ENCODE measurements at regions not wholly inside any gene's neighbourhood (a gene's known extent, or its start where the extent isn't known, plus 50 kb on each side); places are given as distances from the start of the nearest gene placed in this dataset.
"Not testable (repeated sequence)": the region's sequence is repeated elsewhere in the genome, so short reads cannot be mapped to it uniquely, and the experiment has no call there.

DNA sequence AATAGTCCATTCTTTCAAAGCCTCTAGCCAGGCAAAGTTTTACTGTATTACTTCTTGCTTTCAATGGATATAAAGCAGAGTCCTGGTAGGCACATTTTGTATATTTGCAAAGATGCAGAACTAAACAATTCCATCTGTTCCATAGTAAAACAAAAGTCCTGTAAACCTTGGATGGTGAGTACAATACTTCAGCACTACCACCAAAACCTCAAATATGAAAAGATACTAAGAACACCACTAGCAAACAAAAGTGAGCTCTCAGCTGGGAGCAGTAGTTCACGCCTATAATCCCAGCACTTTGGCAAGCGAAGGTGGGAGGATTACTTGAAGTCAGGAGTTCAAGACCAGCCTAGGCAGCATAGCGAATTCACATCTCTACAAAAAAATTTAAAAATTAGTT, 195.0 kb downstream of the MSX2 start:
- Histone ChIP-seq H3K4me1 (ENCODE audit: insufficient read depth, low read length) (peaks cover 11% of the 10 kb centered on the region), H3K9ac (ENCODE audit: low read depth, low read length) (no peak overlapping the region), H3K9me3 (ENCODE audit: control insufficient read depth, insufficient read depth, low read length) (no peaks in the 10 kb centered on the region), H3K36me3 (ENCODE audit: insufficient read depth, low read length) (no peaks in the 10 kb centered on the region)

DNA sequence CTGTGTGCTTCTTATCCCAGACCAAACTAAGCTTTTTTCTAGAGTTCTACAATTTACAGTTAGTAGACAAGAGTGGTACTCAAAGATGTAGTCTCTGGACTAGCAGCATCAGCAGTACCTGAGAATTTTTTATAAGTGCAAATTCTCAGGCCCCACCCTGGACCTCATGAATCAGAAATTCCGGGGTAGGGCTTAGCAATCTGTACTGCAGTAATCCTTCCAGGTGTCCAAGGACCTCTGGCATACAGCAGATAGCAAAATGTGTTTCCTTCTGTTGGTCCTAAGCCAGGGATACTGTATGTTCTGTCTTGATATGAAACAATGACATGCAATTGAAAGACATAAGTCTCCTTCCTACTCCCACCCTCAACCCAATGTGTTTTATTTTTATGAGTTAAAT, 194.3 kb downstream of the MSX2 start:
- no peaks in the 10 kb centered on the region for H3K36me3 ChIP-seq (ENCODE audit: insufficient read depth, low read length)
- H3K4me1 ChIP-seq (ENCODE audit: insufficient read depth, low read length): peaks cover 11% of the 10 kb centered on the region
- H3K9me3 ChIP-seq (ENCODE audit: control insufficient read depth, insufficient read depth, low read length): no peaks in the 10 kb centered on the region
- no peak overlapping the region for H3K9ac ChIP-seq (ENCODE audit: low read depth, low read length)

DNA sequence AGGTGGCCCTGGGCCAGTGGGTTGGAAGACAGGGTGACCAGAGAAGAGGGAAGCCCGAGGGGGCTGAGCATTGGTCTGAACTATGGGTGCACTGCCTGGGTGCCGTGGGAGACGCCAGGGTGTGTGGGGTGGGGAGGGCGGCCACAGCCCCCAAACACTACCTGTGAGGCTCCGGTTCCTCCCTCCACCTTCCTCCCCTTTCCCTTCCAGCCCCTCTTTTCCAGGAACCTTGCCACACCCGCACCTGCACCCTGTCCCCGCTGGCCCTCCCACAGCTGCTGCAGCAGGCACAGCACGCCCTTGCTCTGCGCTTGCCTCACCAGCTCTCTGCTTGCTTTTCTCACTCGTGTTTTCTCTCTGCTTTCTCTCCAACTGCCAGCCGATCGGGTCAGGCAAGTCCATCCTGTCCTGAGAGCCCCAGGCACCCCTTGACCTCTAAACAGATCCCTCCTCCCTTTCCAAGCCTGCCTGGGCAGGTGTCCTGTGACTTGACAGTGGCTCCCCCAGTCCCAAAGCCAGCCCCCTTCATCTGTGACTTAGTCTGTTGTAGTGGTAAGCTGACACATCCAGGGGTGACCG, 193.7 kb downstream of the MSX2 start:
- Histone ChIP-seq H3K9me3 (ENCODE audit: control insufficient read depth, insufficient read depth, low read length) (no peaks in the 10 kb centered on the region), H3K36me3 (ENCODE audit: insufficient read depth, low read length) (no peaks in the 10 kb centered on the region), H3K4me1 (ENCODE audit: insufficient read depth, low read length) (peaks cover 11% of the 10 kb centered on the region), H3K9ac (ENCODE audit: low read depth, low read length) (no peak overlapping the region)

DNA sequence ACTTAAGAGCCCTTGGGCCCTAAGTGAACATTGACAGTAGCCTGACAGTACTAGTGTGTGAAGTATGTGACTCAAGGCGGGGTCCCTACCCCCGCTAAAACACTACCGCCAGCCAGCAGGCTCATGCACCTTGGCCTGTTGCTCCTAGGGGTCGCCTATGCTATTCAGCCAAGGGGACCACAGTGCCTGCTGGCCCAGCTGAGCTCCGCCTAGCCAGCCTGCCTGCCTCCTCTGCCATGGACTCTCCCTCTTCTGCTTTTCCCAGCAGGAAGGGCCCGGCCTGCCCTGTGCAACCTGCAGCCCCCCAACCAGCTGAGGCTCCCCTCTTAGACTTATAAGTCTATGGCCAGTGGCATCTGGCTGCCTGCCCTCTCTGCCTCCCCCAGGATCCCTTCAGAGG, 193.1 kb downstream of the MSX2 start:
- peaks cover 11% of the 10 kb centered on the region for H3K4me1 ChIP-seq (ENCODE audit: insufficient read depth, low read length)
- H3K9ac ChIP-seq (ENCODE audit: low read depth, low read length); H3K36me3 ChIP-seq (ENCODE audit: insufficient read depth, low read length); H3K9me3 ChIP-seq (ENCODE audit: control insufficient read depth, insufficient read depth, low read length): not testable (repeated sequence)

DNA sequence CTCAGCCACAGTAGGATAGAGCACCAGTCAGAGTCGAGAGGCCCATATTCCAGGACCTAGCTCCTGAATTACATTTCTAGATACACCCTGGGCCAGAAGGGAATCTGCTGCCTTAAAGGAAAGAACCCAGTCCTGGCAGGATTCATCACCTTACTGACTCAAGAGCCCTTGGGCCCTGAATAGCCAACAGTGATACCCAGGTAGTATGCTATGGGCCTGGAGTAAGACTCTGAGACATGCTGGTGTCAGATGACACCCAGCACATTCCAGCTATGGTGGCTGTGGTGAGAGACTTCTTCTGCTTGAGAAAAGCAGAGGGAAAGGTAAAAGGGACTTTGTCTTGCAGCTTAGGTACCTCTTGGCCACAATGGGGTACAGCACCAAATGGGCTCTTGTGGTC, 192.5 kb downstream of the MSX2 start:
- H3K36me3 ChIP-seq (ENCODE audit: insufficient read depth, low read length); H3K9me3 ChIP-seq (ENCODE audit: control insufficient read depth, insufficient read depth, low read length); H3K9ac ChIP-seq (ENCODE audit: low read depth, low read length): not testable (repeated sequence)
- H3K4me1 ChIP-seq (ENCODE audit: insufficient read depth, low read length): peaks cover 11% of the 10 kb centered on the region

DNA sequence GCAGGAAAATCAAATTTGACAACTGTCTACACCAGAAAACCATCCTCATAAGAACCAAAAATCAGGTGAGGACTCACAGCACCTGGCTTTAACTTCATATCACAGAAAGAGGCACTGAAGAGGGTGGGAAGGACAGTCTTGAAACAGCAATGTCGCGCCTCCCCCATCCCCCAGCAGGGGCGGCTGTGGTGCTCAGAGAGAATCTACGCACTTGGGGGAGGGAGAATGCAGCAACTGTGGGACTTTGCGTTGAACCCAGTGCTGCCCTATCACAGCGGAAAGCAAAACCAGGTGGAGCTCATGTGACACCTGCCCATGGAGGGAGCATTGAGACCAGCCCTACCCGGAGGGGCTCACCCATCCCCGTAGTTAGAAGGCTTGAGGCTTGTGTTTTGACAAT, 191.8 kb downstream of the MSX2 start:
- Histone ChIP-seq H3K4me1 (ENCODE audit: insufficient read depth, low read length) (peaks cover 7% of the 10 kb centered on the region), H3K36me3 (ENCODE audit: insufficient read depth, low read length) (no peaks in the 10 kb centered on the region), H3K9ac (ENCODE audit: low read depth, low read length) (no peak overlapping the region), H3K9me3 (ENCODE audit: control insufficient read depth, insufficient read depth, low read length) (0 out of 2 replicates have a peak, but pooled peaks cover 2% of the 10 kb centered on the region)

DNA sequence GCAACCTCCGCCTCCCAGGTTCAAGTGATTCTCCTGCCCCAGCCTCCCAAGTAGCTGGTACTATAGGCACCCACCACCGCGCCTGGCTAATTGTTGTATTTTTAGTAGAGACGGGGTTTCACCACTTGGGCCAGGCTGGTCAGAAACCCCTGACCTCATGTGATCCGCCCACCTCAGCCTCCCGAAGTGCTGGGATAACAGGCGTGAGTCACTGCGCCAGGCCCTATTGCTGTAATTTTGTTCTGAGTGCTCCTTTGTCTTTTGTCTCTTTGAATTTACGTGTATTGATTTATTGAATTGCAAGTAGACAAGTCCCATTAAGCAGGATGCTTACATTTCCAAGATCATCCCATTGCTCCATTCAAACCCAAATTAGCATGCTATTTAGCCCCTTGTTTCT, 186.7 kb downstream of the MSX2 start:
- H3K36me3 ChIP-seq (ENCODE audit: insufficient read depth, low read length): no peaks in the 10 kb centered on the region
- H3K9me3 ChIP-seq (ENCODE audit: control insufficient read depth, insufficient read depth, low read length): 0 out of 2 replicates have a peak, but pooled peaks cover 2% of the 10 kb centered on the region
- H3K9ac ChIP-seq (ENCODE audit: low read depth, low read length): no peak overlapping the region
- no peaks in the 10 kb centered on the region for H3K4me1 ChIP-seq (ENCODE audit: insufficient read depth, low read length)

DNA sequence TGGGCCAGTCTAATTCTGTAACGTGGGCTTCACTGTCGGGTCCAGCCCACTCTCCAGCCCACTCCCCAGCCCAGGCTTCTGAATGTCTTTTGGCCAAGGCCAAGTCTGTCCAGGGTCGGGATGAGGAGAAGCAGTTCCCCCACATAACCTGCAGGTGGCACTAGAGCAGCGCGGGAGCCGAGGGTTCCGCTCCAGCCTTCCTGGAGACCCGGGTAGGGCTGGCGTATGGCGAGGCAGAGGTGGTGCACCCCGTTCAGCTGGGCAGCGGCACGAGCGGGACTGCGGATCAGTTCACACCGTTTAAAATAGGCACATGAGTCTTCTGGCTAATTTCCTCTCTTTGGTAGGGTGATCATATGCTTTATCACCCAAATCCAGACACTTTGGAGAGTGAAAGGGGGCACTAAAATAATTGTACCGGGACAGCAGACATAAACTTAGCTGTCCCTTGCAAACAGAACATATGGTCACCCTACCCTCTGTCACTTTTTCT, 185.9 kb downstream of the MSX2 start:
- H3K9ac ChIP-seq (ENCODE audit: low read depth, low read length): no peak overlapping the region
- no peaks in the 10 kb centered on the region for H3K4me1 ChIP-seq (ENCODE audit: insufficient read depth, low read length)
- no peaks in the 10 kb centered on the region for H3K36me3 ChIP-seq (ENCODE audit: insufficient read depth, low read length)
- H3K9me3 ChIP-seq (ENCODE audit: control insufficient read depth, insufficient read depth, low read length): 0 out of 2 replicates have a peak, but pooled peaks cover 2% of the 10 kb centered on the region

DNA sequence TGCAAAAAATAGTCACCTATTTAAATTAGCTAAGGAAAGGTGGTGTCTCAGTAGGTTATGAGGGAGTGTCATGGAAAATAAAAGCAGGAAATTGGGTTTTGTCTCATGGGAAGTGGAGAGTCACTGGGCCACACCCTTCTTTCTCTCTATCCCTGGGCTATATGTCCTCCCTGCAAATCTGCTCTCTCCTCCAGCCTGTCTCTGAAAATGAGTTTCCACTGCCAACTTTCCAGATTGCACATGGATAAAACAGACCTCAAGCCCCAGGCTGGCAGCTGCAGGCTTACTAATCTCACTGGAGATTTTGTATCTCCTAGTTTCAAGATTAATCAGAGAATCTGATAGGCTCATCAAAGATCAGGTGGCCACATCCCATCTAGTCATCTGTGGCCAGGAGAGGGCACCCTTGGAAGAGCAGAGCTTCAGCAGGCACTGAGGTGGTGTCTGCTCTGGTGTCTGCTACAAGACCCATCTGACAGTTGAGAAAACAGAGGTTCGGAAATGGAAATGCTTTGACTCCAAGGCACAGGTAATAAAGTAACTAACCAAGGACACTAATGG, 178.9 kb downstream of the MSX2 start:
- Histone ChIP-seq H3K9me3 (ENCODE audit: control insufficient read depth, insufficient read depth, low read length) (no peaks in the 10 kb centered on the region), H3K4me1 (ENCODE audit: insufficient read depth, low read length) (no peaks in the 10 kb centered on the region), H3K9ac (ENCODE audit: low read depth, low read length) (no peak overlapping the region)

DNA sequence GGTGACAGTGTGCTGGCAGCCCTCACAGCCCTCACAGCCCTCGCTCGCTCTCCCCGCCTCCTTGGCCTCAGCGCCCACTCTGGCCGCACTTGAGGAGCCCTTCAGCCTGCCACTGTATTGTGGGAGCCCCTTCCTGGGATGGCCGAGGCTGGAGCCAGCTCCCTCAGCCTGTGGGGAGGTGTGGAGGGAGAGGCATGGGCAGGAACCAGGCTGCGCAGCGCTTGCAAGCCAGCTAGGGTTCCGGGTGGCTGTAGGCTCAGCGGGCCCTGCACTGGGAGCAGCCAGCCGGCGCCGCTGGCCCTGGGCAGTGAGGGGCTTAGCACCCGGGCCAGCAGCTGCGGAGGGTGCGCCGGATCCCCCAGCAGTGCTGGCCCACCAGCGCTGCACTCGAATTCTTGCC, 177.0 kb downstream of the MSX2 start:
- Histone ChIP-seq H3K9ac (ENCODE audit: low read depth, low read length) (no peak overlapping the region), H3K36me3 (ENCODE audit: insufficient read depth, low read length) (no peaks in the 10 kb centered on the region), H3K4me1 (ENCODE audit: insufficient read depth, low read length) (no peaks in the 10 kb centered on the region), H3K9me3 (ENCODE audit: control insufficient read depth, insufficient read depth, low read length) (no peaks in the 10 kb centered on the region)

More for the DNA sequence above, 178.9 kb downstream of the MSX2 start:
- H3K36me3 ChIP-seq (ENCODE audit: insufficient read depth, low read length): no peaks in the 10 kb centered on the region

DNA sequence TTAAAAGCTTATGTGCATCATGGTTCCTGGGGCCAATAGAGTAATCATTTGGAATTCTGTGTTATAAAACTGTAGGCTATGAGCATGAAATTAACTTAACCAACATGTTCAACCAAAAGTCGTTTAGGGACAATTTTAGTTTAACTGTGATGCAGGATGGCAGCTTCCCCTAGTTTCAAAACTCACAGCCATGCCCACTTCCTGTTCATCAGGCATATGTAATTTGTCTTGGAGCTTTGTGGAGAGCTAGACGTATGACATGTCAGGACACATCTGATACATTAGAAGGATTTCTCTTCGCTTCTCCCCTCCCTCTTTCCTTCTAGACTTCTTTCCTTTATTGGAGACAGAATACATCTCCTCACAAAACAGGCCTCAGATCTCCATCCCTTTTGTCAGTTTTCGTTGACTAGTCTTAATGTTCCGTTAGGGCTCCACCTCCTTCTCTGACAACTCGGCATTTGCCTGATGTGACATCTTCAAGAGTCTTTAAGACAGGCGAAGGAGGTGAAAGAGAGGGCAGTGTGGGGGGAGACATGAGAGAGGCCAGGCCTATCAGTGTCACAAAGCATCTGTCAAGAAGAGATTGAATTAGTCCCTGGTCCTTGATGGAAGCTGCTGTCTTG, 176.0 kb downstream of the MSX2 start:
- Histone ChIP-seq H3K9me3 (ENCODE audit: control insufficient read depth, insufficient read depth, low read length) (no peaks in the 10 kb centered on the region), H3K4me1 (ENCODE audit: insufficient read depth, low read length) (no peaks in the 10 kb centered on the region), H3K36me3 (ENCODE audit: insufficient read depth, low read length) (no peaks in the 10 kb centered on the region), H3K9ac (ENCODE audit: low read depth, low read length) (no peak overlapping the region)

DNA sequence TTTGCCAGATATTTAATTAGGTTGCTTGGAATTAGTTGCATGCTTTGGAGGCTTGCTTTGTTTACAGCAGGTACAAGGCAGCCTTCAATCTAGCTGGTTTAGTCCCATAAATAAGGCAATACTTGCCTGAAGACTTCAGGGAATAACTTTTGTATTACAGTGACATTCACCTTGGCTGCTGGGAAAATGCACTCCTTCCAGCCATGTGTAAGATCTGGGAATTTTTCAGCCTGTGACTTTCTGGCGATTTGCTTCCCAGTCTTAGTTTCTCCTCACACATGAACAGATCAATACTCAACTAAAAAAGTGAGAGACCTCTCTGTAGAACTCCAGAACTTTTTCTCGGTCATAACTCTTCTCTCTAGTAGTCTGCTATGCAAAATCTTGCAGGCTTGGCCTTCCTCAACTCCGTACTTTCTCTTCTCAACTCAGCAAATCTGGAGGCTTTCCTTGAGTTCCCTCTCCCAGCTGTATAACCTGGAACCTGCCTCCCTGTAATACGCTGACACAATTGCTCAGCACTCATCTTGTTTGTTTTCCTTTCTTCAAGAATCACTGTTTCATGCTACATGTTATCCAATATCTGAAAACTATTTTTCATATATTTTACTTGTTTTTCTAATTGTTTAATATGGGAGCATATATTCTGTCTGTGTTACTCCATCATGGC, 173.0 kb downstream of the MSX2 start:
- H3K9me3 ChIP-seq (ENCODE audit: control insufficient read depth, insufficient read depth, low read length): no peaks in the 10 kb centered on the region
- no peak overlapping the region for H3K9ac ChIP-seq (ENCODE audit: low read depth, low read length)
- no peaks in the 10 kb centered on the region for H3K4me1 ChIP-seq (ENCODE audit: insufficient read depth, low read length)
- no peaks in the 10 kb centered on the region for H3K36me3 ChIP-seq (ENCODE audit: insufficient read depth, low read length)

DNA sequence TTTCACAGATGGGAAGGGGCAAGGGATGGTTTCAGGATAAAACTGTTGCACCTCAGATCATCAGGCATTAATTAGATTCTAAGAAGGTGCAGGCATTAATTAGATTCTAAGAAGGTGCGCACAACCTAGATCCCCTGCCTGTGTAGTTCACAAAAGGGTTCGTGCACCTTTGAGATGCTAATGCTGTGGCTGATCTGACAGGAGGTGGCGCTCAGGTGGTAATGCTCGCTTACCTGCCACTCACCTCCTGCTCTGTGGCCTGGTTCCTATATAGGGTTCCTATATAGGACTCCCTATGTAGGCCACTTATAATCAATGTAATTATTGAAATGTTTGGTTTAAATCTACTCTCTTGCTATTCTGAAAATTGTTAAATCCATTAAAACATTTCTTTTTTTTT, 171.0 kb downstream of the MSX2 start:
- no peaks in the 10 kb centered on the region; the same call in 1 of the 2 replicates for H3K9me3 ChIP-seq (ENCODE audit: control insufficient read depth, insufficient read depth, low read length)
- H3K36me3 ChIP-seq (ENCODE audit: insufficient read depth, low read length): no peaks in the 10 kb centered on the region
- no peaks in the 10 kb centered on the region for H3K4me1 ChIP-seq (ENCODE audit: insufficient read depth, low read length)

DNA sequence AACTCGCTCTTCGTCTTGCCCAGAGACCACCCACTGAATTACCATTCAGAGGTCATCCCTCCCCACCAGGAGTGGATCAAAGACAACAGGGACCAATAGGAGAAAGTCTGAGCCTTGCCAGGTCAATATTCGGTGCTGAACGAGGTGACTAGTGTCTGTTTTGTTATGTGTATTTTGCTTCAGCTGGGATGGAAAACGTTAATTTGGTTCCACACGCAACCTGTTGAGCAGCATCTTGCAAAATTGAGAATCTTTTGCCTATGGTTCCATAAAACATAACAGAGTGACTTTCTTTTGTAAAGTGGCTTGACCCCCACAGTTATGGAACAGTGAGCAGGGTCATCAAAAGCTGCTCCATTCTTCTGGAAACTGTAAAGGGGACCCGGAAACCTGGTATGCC, 168.4 kb downstream of the MSX2 start:
- no peak overlapping the region for H3K9ac ChIP-seq (ENCODE audit: low read depth, low read length)
- H3K36me3 ChIP-seq (ENCODE audit: insufficient read depth, low read length): no peaks in the 10 kb centered on the region
- no peaks in the 10 kb centered on the region for H3K4me1 ChIP-seq (ENCODE audit: insufficient read depth, low read length)
- H3K9me3 ChIP-seq (ENCODE audit: control insufficient read depth, insufficient read depth, low read length): no peaks in the 10 kb centered on the region; the same call in 1 of the 2 replicates

More for the DNA sequence above, 171.0 kb downstream of the MSX2 start:
- no peak overlapping the region for H3K9ac ChIP-seq (ENCODE audit: low read depth, low read length)

Measured in ES-I3 (cell line).